H9 (cell line): ENCODE measurements at regions not wholly inside any gene's neighbourhood (a gene's known extent, or its start where the extent isn't known, plus 50 kb on each side); places are given as distances from the start of the nearest gene placed in this dataset.

Experiments used
- DNase-seq: peaks from one replicate; pipeline ENCODE4 v3.0.0-alpha.2; 2017
- H2AFZ ChIP-seq: one replicate; pipeline ENCODE4 v1.6.1; 2013; ENCODE audit warnings: mild to moderate bottlenecking, low read length, control low read depth, moderate library complexity
- H2AK5ac ChIP-seq: 2 replicates; pipeline ENCODE4 v1.6.1; 2013; ENCODE audit warnings: low read length, control low read depth, mixed read lengths; ENCODE audit not compliant: insufficient read length
- H2BK120ac ChIP-seq: one replicate; pipeline ENCODE4 v1.6.1; 2013; ENCODE audit warnings: low read depth, mild to moderate bottlenecking, low read length, control low read depth, inconsistent platforms; ENCODE audit not compliant: poor library complexity, severe bottlenecking
- H2BK12ac ChIP-seq: 2 replicates; pipeline ENCODE4 v1.6.1; 2013; ENCODE audit warnings: low read length, control low read depth, mixed read lengths, low read depth; ENCODE audit not compliant: insufficient read length
- H2BK15ac ChIP-seq: 2 replicates; pipeline ENCODE4 v1.6.1; 2013; ENCODE audit warnings: low read depth, low read length, control low read depth
- H2BK20ac ChIP-seq: one replicate; pipeline ENCODE4 v1.6.1; 2013; ENCODE audit warnings: low read depth, mild to moderate bottlenecking, low read length, control low read depth, inconsistent platforms; ENCODE audit not compliant: poor library complexity, severe bottlenecking
- H2BK5ac ChIP-seq: 2 replicates; pipeline ENCODE4 v1.6.1; 2013; ENCODE audit warnings: low read length, control low read depth, mixed read lengths; ENCODE audit not compliant: insufficient read length
- H3K14ac ChIP-seq: 2 replicates; pipeline ENCODE4 v1.6.1; 2013; ENCODE audit warnings: low read length, control low read depth; ENCODE audit not compliant: insufficient read depth
- H3K18ac ChIP-seq: 2 replicates; pipeline ENCODE4 v1.6.1; 2013; ENCODE audit warnings: low read depth, mild to moderate bottlenecking, mixed read lengths, low read length, control low read depth; ENCODE audit not compliant: insufficient read length
- H3K23ac ChIP-seq: 2 replicates; pipeline ENCODE4 v1.6.1; 2013; ENCODE audit warnings: low read length, control low read depth, mixed read lengths, low read depth; ENCODE audit not compliant: insufficient read length
- H3K23me2 ChIP-seq: 2 replicates; pipeline ENCODE4 v1.6.1; 2013; ENCODE audit warnings: low read depth, mild to moderate bottlenecking, mixed read lengths, low read length, control low read depth; ENCODE audit not compliant: insufficient read length, poor library complexity, severe bottlenecking
- H3K27ac ChIP-seq: 2 replicates; pipeline ENCODE4 v1.5.1; 2013; ENCODE audit warnings: low read length, control low read depth, mixed read lengths, low read depth; ENCODE audit not compliant: insufficient read length
- H3K27me3 ChIP-seq: 2 replicates; pipeline ENCODE4 v1.6.1; 2013; ENCODE audit warnings: low read length, control low read depth, inconsistent platforms; ENCODE audit not compliant: insufficient read depth
- H3K4ac ChIP-seq: 2 replicates; pipeline ENCODE4 v1.6.1; 2013; ENCODE audit warnings: low read depth, mild to moderate bottlenecking, control low read depth, inconsistent platforms, low read length, moderate library complexity
- H3K4me1 ChIP-seq: 2 replicates; pipeline ENCODE4 v1.6.1; 2013; ENCODE audit warnings: low read length, control low read depth, inconsistent platforms; ENCODE audit not compliant: insufficient read depth
- H3K4me2 ChIP-seq: 2 replicates; pipeline ENCODE4 v1.6.1; 2013; ENCODE audit warnings: low read length, control low read depth, mixed read lengths; ENCODE audit not compliant: insufficient read length, insufficient read depth
- H3K56ac ChIP-seq: 2 replicates; pipeline ENCODE4 v1.6.1; 2013; ENCODE audit warnings: low read depth, mild to moderate bottlenecking, mixed read lengths, low read length, control low read depth; ENCODE audit not compliant: insufficient read length
- H3K79me1 ChIP-seq: 2 replicates; pipeline ENCODE4 v1.6.1; 2013; ENCODE audit warnings: low read depth, mild to moderate bottlenecking, moderate library complexity, low read length, control low read depth, inconsistent platforms; ENCODE audit not compliant: insufficient read depth, poor library complexity, severe bottlenecking
- H3K79me2 ChIP-seq: 2 replicates; pipeline ENCODE4 v1.6.1; 2013; ENCODE audit warnings: low read length, control low read depth, inconsistent platforms; ENCODE audit not compliant: insufficient read depth
- H3K9ac ChIP-seq: 2 replicates; pipeline ENCODE4 v1.6.1; 2013; ENCODE audit warnings: low read length, control low read depth, mixed read lengths; ENCODE audit not compliant: insufficient read length; ENCODE audit errors: extremely low read depth
- H3K9me3 ChIP-seq: one replicate; pipeline ENCODE4 v1.6.1; 2013; ENCODE audit warnings: low read depth, low read length, inconsistent platforms; ENCODE audit not compliant: control insufficient read depth
- H3T11ph ChIP-seq: one replicate; pipeline ENCODE4 v1.6.1; 2013; ENCODE audit warnings: mild to moderate bottlenecking, low read length, control low read depth, inconsistent platforms
- H4K20me1 ChIP-seq: one replicate; pipeline ENCODE4 v1.6.1; 2013; ENCODE audit not compliant: control insufficient read depth, insufficient read length, insufficient read depth
- H4K5ac ChIP-seq: 2 replicates; pipeline ENCODE4 v1.6.1; 2013; ENCODE audit warnings: low read depth, mild to moderate bottlenecking, mixed read lengths, low read length, control low read depth; ENCODE audit not compliant: insufficient read length
- H4K8ac ChIP-seq: replicated peaks from 2 replicates; pipeline ENCODE4 v1.6.1; 2013; ENCODE audit warnings: low read length, control low read depth, mixed read lengths, low read depth; ENCODE audit not compliant: insufficient read length
- H4K91ac ChIP-seq: 2 replicates; pipeline ENCODE4 v1.6.1; 2013; ENCODE audit warnings: low read depth, mild to moderate bottlenecking, moderate library complexity, mixed read lengths, low read length, control low read depth; ENCODE audit not compliant: insufficient read length
- H3K27ac Mint-ChIP-seq, 3 experiments: 2 replicates in 2 of 3; 3 replicates in 1 of 3; pipeline ENCODE4 v1.8.0; 2020 to 2021; ENCODE audit warnings: mixed read lengths in 3 of 3, mild to moderate bottlenecking in 1 of 3, moderate library complexity in 1 of 3
- H3K27me3 Mint-ChIP-seq: 2 replicates; pipeline ENCODE4 v1.8.0; 2021; ENCODE audit warnings: low read depth, mild to moderate bottlenecking, moderate library complexity, mixed read lengths
- H3K36me3 Mint-ChIP-seq, 3 experiments: 2 replicates in 2 of 3; 3 replicates in 1 of 3; pipeline ENCODE4 v1.8.0; 2020 to 2021; ENCODE audit warnings: low read depth in 3 of 3, mixed read lengths in 3 of 3; ENCODE audit not compliant: insufficient read depth in 1 of 3
- H3K4me1 Mint-ChIP-seq, 2 experiments: 2 replicates each; pipeline ENCODE4 v1.8.0; 2020; ENCODE audit warnings: mixed read lengths in 2 of 2
- H3K4me3 Mint-ChIP-seq, 2 experiments: 2 replicates in 1 of 2; 3 replicates in 1 of 2; pipeline ENCODE4 v1.8.0; 2020 to 2021; ENCODE audit warnings: mild to moderate bottlenecking in 2 of 2, mixed read lengths in 2 of 2, moderate library complexity in 1 of 2
- H3K9me3 Mint-ChIP-seq, 2 experiments: 2 replicates in 1 of 2; 3 replicates in 1 of 2; pipeline ENCODE4 v1.8.0; 2020; ENCODE audit warnings: mild to moderate bottlenecking in 2 of 2, mixed read lengths in 2 of 2, moderate library complexity in 1 of 2
- CTCF ChIP-seq: fragments of 200-600 bp; sonication (generic); conservative IDR thresholded peaks from 3 replicates; pipeline ENCODE4 v1.8.0; 2021; ENCODE audit warnings: antibody characterized with exemption, mild to moderate bottlenecking
- WGBS: extraction: QIAGEN DNeasy Blood & Tissue Kit; methylation state at CpG from one replicate; pipeline ENCODE4 v1.1.7; 2013; ENCODE audit warnings: missing lambda C conversion rate, low lambda C conversion rate, mixed read lengths; ENCODE audit not compliant: insufficient read length; ENCODE audit errors: extremely low coverage; 5-methylcytosine and 5-hydroxymethylcytosine counted together

GRCh38 chr10:65395631-65396030, 1530.2 kb upstream of the LRRTM3 start:
- H3K79me1 ChIP-seq, result no peaks in the 10 kb centered on the region
- H2AFZ ChIP-seq, result no peak overlapping the region
- no peak overlapping the region for H2BK15ac ChIP-seq
- H2BK12ac ChIP-seq, result no peak overlapping the region
- no peak overlapping the region for H4K5ac ChIP-seq
- Mint-ChIP-seq H3K9me3 (no peaks in the 10 kb centered on the region), H3K36me3 (no peaks in the 10 kb centered on the region), H3K4me3 (no peak overlapping the region), H3K27ac (no peak overlapping the region), H3K27me3 (no peaks in the 10 kb centered on the region; the same call in 1 of the 2 replicates), H3K4me1 (no peaks in the 10 kb centered on the region)
- no peak overlapping the region for H3K27ac ChIP-seq
- H3T11ph ChIP-seq, result no peak overlapping the region
- H3K9ac ChIP-seq, result no peak overlapping the region
- no peak overlapping the region for H2BK5ac ChIP-seq
- DNase-seq, result no peak
- no peak overlapping the region for H4K91ac ChIP-seq
- no peak overlapping the region for H3K4ac ChIP-seq
- no peak overlapping the region for H2BK120ac ChIP-seq
- no peak overlapping the region for H2BK20ac ChIP-seq
- H3K23ac ChIP-seq, result no peak overlapping the region
- no peaks in the 10 kb centered on the region for H3K4me1 ChIP-seq
- TF ChIP-seq CTCF, result no peak
- no peak overlapping the region for H3K18ac ChIP-seq
- no peak overlapping the region for H3K56ac ChIP-seq
- H3K14ac ChIP-seq, result no peak overlapping the region
- H3K79me2 ChIP-seq, result no peaks in the 10 kb centered on the region
- WGBS, result no CpG with 5 or more reads among the region's 2 CpGs
- H3K23me2 ChIP-seq, result no peaks in the 10 kb centered on the region
- no peaks in the 10 kb centered on the region for H3K9me3 ChIP-seq
- H4K20me1 ChIP-seq, result no peaks in the 10 kb centered on the region
- H3K4me2 ChIP-seq, result no peak overlapping the region
- no peaks in the 10 kb centered on the region for H3K27me3 ChIP-seq
- no peak overlapping the region for H4K8ac ChIP-seq
- no peak overlapping the region for H2AK5ac ChIP-seq
